NCI-H69 (cell line): ENCODE measurements at regions not wholly inside any gene's neighbourhood (a gene's known extent, or its start where the extent isn't known, plus 50 kb on each side); places are given as distances from the start of the nearest gene placed in this dataset.

Source experiments
- DNase-seq: peaks from one replicate; lab custom pipeline; 2025; lab: John Stamatoyannopoulos, UW

DNA sequence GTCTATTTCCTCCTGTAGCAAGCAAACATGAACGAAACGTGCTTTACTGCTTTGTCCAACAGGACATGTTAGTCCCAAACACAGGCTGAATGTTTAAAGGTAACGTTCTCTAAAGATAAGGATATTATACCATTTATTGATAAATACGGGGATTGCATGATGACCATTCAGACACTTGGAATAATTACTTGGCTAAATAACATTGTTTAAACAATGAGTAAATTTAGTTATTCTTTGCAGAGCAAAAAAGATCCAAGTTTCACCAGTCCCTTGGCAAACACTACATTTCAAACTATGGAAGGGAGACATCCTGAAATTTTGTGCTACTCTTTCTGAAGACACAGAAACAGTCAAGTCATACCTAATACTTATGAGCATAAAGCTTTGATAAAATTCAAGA is 88.0 kb downstream of the ZNF280B start:
- DNase-seq, result no peak

- no peak for DNase-seq
Observed at GRCh38 chr22:22421392-22421791, 87.2 kb downstream of the ZNF280B start.

GRCh38 chr22:22422629-22423112 is 85.9 kb downstream of the ZNF280B start:
- DNase-seq, result peak; percentile 88

DNA sequence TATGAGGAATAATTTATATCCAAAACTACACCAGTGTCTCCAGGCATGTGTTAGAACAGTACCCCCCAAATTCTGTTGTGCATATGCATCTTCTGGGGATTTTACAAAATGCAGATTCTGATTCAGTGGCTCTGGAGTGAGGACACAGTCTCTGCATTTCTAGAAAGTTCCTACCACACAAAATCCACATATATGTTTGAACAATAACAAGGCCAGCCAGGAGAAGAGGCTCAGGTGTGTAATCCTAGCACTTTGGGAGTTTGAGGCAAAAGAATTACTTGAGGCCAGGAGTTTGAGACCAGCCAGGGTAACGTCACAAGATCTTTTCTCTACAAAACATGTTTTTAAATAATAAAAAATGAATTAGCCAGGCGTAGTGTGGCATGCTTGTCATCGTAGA is 84.9 kb downstream of the ZNF280B start:
- no peak for DNase-seq

DNA sequence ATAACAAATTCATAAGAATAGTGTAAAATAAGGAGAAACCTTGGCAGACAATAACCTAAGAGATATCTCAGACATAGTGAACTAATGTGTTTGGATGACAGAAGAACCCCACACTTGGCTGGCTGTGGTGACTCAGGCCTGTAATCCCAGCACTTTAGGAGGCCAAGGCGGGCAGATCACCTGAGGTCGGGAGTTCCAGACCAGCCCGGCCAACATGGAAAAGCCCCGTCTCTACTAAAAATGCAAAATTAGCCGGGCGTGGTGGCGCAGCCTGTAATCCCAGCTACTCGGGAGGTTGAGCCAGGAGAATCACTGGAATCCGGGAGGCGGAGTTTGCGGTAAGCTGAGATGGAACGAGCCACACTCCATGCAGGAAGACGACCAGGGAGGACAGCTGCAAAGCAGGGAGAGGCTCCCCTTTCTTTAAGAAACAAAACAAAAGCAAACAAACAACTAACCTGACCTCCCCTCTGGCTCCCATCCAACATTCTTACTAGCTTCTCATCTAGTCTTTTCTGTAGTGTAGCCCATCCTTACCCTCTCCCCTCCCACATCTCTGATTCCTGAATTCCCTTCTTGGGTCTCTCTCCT is 84.2 kb downstream of the ZNF280B start:
- peak; percentile 60 for DNase-seq

DNA sequence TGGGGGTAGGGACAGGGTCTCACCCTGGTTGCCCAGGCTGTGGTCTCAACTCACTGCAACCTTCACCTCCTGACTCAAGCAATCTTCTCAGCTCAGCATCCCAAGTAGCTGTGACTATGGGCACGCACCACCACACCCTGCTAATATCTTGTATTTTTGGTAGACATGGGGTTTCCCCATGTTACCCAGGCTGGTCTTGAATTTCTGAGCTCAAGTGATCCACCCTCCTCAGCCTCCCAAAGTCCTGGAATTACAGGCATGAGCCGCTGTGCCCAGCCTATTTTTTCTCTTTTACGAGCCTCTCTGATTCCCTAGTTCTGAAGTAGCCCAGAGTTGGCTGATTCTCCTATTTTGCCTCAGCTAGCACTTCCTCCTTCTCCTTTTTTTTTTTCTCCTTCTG is 83.6 kb downstream of the ZNF280B start:
- DNase-seq, result no peak

GRCh38 chr22:22425356-22425755 is 83.2 kb downstream of the ZNF280B start:
- no peak for DNase-seq

GRCh38 chr22:22425783-22426624 is 82.5 kb downstream of the ZNF280B start:
- no peak for DNase-seq

DNA sequence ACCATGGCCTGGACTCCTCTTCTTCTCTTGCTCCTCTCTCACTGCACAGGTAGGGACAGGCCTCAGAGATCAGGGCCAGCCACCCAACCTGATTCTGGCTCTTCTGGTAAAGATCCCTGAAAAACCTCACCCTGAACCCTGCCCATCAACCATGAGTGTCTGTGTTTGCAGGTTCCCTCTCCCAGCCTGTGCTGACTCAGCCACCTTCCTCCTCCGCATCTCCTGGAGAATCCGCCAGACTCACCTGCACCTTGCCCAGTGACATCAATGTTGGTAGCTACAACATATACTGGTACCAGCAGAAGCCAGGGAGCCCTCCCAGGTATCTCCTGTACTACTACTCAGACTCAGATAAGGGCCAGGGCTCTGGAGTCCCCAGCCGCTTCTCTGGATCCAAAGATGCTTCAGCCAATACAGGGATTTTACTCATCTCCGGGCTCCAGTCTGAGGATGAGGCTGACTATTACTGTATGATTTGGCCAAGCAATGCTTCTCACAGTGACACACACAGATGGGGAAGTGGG is 80.9 kb downstream of the ZNF280B start:
- no peak for DNase-seq

DNA sequence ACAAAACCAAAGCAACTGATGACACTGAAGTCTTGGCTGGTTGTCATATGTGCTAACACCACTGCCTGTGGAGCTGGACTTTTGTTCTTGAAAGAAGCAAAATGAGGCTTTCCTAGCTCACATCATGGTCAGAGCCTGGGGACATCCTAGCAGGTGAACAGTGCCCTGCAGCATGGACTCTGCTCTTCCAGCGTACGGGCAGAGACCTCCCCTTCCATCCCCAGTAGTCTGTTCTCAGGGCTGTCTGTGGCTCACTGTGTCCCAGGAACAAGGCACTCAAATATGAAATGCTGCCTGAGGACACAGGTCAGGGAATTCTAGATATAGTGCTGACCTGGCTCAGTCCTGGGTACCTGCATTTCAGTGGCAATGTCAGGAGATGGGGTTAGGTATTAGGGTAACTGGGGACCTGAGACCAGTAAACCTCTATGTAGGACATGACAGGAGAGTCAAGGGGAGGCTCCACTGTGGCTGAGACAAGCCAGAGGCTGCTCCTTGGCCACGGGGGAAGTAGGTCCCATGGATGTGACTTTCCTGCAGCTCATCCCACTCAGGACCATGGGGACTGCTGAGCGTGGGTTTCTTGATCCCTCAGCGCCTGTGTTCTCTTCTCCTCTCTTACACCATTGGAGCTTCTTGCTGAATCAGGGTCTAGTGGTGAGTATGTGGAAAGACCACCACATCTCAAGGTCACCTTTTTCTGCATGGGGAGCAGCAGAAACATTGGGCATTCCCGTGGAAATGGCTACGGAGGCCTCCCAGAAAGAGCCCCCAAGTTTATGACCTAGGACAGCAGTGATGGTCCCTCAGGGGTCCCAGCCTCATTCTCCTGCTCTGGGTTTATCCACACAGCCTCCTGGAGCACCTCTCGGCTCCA is 80.1 kb downstream of the ZNF280B start:
- no peak for DNase-seq

- no peak for DNase-seq
Observed at GRCh38 chr22:22429369-22430108, 79.0 kb downstream of the ZNF280B start.

- no peak for DNase-seq
Observed at GRCh38 chr22:22430111-22430820, 78.3 kb downstream of the ZNF280B start.

DNA sequence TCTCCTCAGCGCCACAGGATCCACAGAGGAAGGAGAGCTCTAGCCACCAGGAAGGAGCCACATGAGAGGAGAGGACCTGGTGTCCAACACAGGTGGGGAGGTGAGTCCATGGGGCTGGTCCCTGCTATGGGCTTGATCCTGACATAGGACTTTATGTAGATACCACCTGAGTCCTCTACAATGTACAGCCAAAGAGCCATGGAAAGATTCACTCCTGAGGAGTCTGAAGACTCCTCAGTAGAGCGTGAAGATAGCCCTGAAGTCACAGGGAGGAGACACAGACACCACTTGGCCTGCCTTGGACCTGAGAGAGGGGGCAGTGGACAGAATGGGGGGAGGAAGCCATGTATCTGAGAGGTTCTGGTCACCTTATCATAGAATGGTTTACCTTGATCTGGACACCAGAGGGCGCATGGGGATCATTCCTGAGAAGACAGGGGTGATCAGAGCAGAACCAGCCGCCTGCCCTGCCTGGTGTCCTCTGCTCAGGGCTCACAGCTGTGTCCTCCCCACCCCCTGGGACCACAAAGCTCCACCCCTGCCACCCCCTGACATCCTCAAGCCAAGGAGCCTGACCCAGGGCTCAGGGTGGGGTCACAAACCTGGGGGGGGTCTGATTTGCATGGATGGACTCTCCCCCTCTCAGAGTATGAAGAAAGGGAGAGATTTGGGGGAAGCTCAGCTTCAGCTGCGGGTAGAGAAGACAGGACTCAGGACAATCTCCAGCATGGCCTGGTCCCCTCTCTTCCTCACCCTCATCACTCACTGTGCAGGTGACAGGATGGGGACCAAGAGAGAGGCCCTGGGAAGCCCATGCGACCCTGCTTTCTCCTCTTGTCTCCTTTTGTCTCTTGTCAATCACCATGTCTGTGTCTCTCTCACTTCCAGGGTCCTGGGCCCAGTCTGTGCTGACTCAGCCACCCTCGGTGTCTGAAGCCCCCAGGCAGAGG is 77.0 kb downstream of the ZNF280B start:
- peak; percentile 77 for DNase-seq

DNA sequence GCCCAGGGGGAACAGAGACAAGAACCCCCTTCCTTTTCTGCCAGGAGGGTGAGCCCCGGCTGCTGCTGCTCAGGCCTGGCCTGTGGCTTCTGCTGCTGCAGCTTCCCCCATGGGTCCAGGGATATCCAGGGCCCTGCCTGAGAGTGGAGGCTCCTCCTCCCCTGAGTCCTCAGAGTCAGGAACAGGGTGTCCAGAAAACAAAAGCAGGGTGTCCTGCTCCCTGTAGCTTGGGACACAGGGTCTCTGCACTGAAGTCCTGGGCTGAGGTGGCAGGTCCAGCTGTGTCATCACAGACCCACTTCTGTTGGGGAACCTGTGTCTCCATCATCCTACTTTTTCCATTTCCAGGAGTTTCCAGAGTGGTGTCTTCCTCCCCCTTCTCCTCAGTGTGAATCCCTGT is 76.1 kb downstream of the ZNF280B start:
- DNase-seq, result no peak

- no peak for DNase-seq
Observed at GRCh38 chr22:22432937-22433336, 75.6 kb downstream of the ZNF280B start.

DNA sequence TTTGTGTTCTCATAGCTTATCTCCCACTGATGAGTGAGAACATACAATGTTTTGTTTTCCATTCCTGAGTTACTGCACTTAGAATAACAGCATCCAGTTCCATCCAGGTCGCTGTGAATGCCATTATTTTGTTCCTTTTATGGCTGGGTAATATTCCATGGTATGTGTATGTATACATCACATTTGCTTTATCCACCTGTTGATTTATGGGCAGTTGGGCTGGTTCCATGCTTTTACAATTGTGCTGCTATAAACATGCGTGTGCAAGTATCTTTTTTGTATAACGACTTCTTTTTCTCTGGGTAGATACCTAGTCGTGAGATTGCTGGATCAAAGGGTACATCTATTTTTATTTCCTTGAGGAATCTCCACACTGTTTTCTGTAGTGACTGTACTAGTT is 74.8 kb downstream of the ZNF280B start:
- DNase-seq, result no peak
